ENCODE measurements at regions not wholly inside any gene's neighbourhood (a gene's known extent, or its start where the extent isn't known, plus 50 kb on each side); places are given as distances from the start of the nearest gene placed in this dataset.
"Not testable (repeated sequence)": the region's sequence is repeated elsewhere in the genome, so short reads cannot be mapped to it uniquely, and the experiment has no call there.

DNA sequence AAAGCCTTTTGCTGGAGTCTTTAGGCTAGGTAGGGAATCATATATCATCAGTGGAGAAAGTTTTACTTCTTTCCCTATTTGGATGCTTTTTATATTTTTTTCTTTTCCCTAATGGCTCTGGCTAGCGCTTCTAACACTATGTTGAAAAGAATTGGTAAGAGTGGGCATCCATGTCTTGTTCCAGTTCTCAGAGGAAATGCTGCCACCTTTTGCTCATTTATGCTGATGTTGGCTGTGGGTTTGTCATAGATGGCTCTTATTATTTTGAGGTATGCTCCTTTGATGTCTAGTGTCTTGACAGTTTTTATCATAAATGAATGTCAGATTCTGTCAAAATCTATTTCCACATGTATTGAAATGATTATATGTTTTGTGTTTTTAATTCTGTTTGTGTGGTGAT lies 1544.1 kb downstream of the REEP3 start:
- no peak overlapping the region for H3K4me3 ChIP-seq (ENCODE audit: low read depth in 1 of 5, low read length in 5 of 5)
- H3K27ac ChIP-seq (ENCODE audit: low read depth, low read length): no peak overlapping the region
- H3K36me3 ChIP-seq (ENCODE audit: control insufficient read depth in 5 of 5, insufficient read depth in 5 of 5, low read length in 5 of 5): no peaks in the 10 kb centered on the region
- H3K9ac ChIP-seq (ENCODE audit: low read length in 5 of 5): no peak overlapping the region
- H3K27me3 ChIP-seq (ENCODE audit: control insufficient read depth in 5 of 5, insufficient read depth in 4 of 5, low read length in 5 of 5): no peaks in the 10 kb centered on the region
- H3K4me1 ChIP-seq (ENCODE audit: control insufficient read depth in 5 of 5, insufficient read depth in 5 of 5, low read length in 5 of 5): no peaks in the 10 kb centered on the region
- H3K9me3 ChIP-seq (ENCODE audit: control insufficient read depth in 5 of 5, low read length in 5 of 5): no peaks in the 10 kb centered on the region

- Histone ChIP-seq H3K36me3 (ENCODE audit: control insufficient read depth in 5 of 5, insufficient read depth in 5 of 5, low read length in 5 of 5) (no peaks in the 10 kb centered on the region), H3K27me3 (ENCODE audit: control insufficient read depth in 5 of 5, insufficient read depth in 4 of 5, low read length in 5 of 5) (no peaks in the 10 kb centered on the region), H3K9me3 (ENCODE audit: control insufficient read depth in 5 of 5, low read length in 5 of 5) (peaks cover 0 to 21% (median 12%) of the 10 kb centered on the region in 5 donors), H3K4me1 (ENCODE audit: control insufficient read depth in 5 of 5, insufficient read depth in 5 of 5, low read length in 5 of 5) (no peaks in the 10 kb centered on the region), H3K4me3 (ENCODE audit: low read depth in 1 of 5, low read length in 5 of 5) (no peak overlapping the region), H3K27ac (ENCODE audit: low read depth, low read length) (no peak overlapping the region), H3K9ac (ENCODE audit: low read length in 5 of 5) (no peak overlapping the region)
These were observed 1562.0 kb downstream of the REEP3 start for GRCh38 chr10:65083222-65083621.

- H3K9ac ChIP-seq (ENCODE audit: low read length in 5 of 5): no peak overlapping the region
- H3K9me3 ChIP-seq (ENCODE audit: control insufficient read depth in 5 of 5, low read length in 5 of 5): no peaks in the 10 kb centered on the region
- H3K27me3 ChIP-seq (ENCODE audit: control insufficient read depth in 5 of 5, insufficient read depth in 4 of 5, low read length in 5 of 5): no peaks in the 10 kb centered on the region
- no peaks in the 10 kb centered on the region for H3K36me3 ChIP-seq (ENCODE audit: control insufficient read depth in 5 of 5, insufficient read depth in 5 of 5, low read length in 5 of 5)
- H3K27ac ChIP-seq (ENCODE audit: low read depth, low read length): no peak overlapping the region
- no peak overlapping the region for H3K4me3 ChIP-seq (ENCODE audit: low read depth in 1 of 5, low read length in 5 of 5)
- no peaks in the 10 kb centered on the region for H3K4me1 ChIP-seq (ENCODE audit: control insufficient read depth in 5 of 5, insufficient read depth in 5 of 5, low read length in 5 of 5)
These were observed 1569.8 kb downstream of the REEP3 start for GRCh38 chr10:65090991-65091390.

DNA sequence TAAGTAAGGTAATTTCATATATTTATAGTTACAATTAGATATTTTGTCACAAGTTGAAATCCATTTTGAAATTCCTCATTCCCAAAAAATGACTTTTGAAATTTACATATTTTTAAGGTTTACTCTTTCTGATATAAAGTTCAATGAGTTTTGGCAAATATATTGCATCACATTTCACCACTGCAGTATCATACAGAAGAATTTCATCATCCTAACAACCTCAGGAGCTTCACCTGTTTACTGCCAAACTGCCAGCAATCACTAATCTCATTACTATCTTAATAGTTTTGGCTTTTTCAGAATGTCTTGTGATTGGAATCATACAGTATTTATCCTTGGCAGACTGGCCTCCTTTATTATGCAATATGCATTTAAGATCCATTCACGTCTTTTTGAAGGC lies 1578.9 kb downstream of the REEP3 start:
- no peaks in the 10 kb centered on the region for H3K4me1 ChIP-seq (ENCODE audit: control insufficient read depth in 5 of 5, insufficient read depth in 5 of 5, low read length in 5 of 5)
- no peak overlapping the region for H3K4me3 ChIP-seq (ENCODE audit: low read depth in 1 of 5, low read length in 5 of 5)
- H3K27ac ChIP-seq (ENCODE audit: low read depth, low read length): no peak overlapping the region
- peaks cover 0 to 9% (median 0%) of the 10 kb centered on the region in 5 donors for H3K9me3 ChIP-seq (ENCODE audit: control insufficient read depth in 5 of 5, low read length in 5 of 5)
- no peak overlapping the region for H3K9ac ChIP-seq (ENCODE audit: low read length in 5 of 5)
- H3K27me3 ChIP-seq (ENCODE audit: control insufficient read depth in 5 of 5, insufficient read depth in 4 of 5, low read length in 5 of 5): no peaks in the 10 kb centered on the region
- H3K36me3 ChIP-seq (ENCODE audit: control insufficient read depth in 5 of 5, insufficient read depth in 5 of 5, low read length in 5 of 5): no peaks in the 10 kb centered on the region

GRCh38 chr10:65100881-65101280 lies 1579.7 kb downstream of the REEP3 start:
- H3K27ac ChIP-seq (ENCODE audit: low read depth, low read length); H3K4me1 ChIP-seq (ENCODE audit: control insufficient read depth in 5 of 5, insufficient read depth in 5 of 5, low read length in 5 of 5); H3K36me3 ChIP-seq (ENCODE audit: control insufficient read depth in 5 of 5, insufficient read depth in 5 of 5, low read length in 5 of 5); H3K9ac ChIP-seq (ENCODE audit: low read length in 5 of 5); H3K27me3 ChIP-seq (ENCODE audit: control insufficient read depth in 5 of 5, insufficient read depth in 4 of 5, low read length in 5 of 5); H3K4me3 ChIP-seq (ENCODE audit: low read depth in 1 of 5, low read length in 5 of 5): not testable (repeated sequence)
- H3K9me3 ChIP-seq (ENCODE audit: control insufficient read depth in 5 of 5, low read length in 5 of 5): peaks cover 0 to 13% (median 2%) of the 10 kb centered on the region in 5 donors

DNA sequence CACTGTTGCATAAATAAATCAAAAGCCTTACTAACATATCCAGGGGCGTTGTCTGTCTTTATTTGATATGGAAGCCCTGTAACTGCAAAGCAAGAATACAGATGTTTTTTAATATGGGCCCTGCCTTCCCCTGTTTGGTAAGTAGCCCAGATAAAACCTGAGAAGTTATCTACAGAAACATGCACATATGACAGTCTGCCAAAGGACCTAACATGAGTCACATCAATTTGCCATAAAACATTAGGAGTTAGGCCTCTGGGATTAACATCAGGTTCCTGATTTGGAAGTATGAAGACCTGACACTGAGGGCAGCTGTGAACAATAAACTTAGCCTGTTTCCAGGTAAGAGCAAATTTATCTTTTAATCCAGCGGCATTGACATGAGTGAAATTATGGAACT lies 1588.8 kb downstream of the REEP3 start:
- Histone ChIP-seq H3K4me1 (ENCODE audit: control insufficient read depth in 5 of 5, insufficient read depth in 5 of 5, low read length in 5 of 5) (no peaks in the 10 kb centered on the region), H3K27me3 (ENCODE audit: control insufficient read depth in 5 of 5, insufficient read depth in 4 of 5, low read length in 5 of 5) (no peaks in the 10 kb centered on the region), H3K9ac (ENCODE audit: low read length in 5 of 5) (no peak overlapping the region), H3K36me3 (ENCODE audit: control insufficient read depth in 5 of 5, insufficient read depth in 5 of 5, low read length in 5 of 5) (no peaks in the 10 kb centered on the region), H3K27ac (ENCODE audit: low read depth, low read length) (no peak overlapping the region), H3K9me3 (ENCODE audit: control insufficient read depth in 5 of 5, low read length in 5 of 5) (peaks cover 0 to 15% (median 9%) of the 10 kb centered on the region in 5 donors), H3K4me3 (ENCODE audit: low read depth in 1 of 5, low read length in 5 of 5) (no peak overlapping the region)

DNA sequence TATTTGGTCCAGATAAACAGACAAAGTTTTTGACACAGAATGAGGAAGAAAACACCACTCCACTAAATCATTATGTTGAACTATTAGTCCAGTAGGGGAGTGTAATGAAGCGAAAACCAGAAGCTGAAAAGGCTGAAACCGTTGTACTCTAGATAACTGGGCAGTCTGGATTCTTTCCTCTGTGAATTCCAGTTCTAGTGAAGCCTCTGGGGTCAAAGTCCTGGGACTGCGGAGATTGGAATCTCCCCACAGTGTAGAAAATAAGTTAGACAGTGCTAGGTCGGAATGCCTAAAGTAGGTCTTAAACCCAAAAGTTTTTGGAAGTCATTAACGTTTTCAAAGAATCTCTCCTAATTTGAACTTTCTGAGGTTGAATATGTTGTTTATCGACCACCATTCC lies 1589.9 kb downstream of the REEP3 start:
- not testable (repeated sequence) for H3K27ac ChIP-seq (ENCODE audit: low read depth, low read length); H3K4me1 ChIP-seq (ENCODE audit: control insufficient read depth in 5 of 5, insufficient read depth in 5 of 5, low read length in 5 of 5); H3K4me3 ChIP-seq (ENCODE audit: low read depth in 1 of 5, low read length in 5 of 5); H3K9ac ChIP-seq (ENCODE audit: low read length in 5 of 5); H3K27me3 ChIP-seq (ENCODE audit: control insufficient read depth in 5 of 5, insufficient read depth in 4 of 5, low read length in 5 of 5); H3K36me3 ChIP-seq (ENCODE audit: control insufficient read depth in 5 of 5, insufficient read depth in 5 of 5, low read length in 5 of 5)
- peaks cover 0 to 11% (median 5%) of the 10 kb centered on the region in 5 donors for H3K9me3 ChIP-seq (ENCODE audit: control insufficient read depth in 5 of 5, low read length in 5 of 5)

- Histone ChIP-seq H3K4me1 (ENCODE audit: control insufficient read depth in 5 of 5, insufficient read depth in 5 of 5, low read length in 5 of 5) (no peaks in the 10 kb centered on the region), H3K36me3 (ENCODE audit: control insufficient read depth in 5 of 5, insufficient read depth in 5 of 5, low read length in 5 of 5) (no peaks in the 10 kb centered on the region), H3K9ac (ENCODE audit: low read length in 5 of 5) (no peak overlapping the region), H3K9me3 (ENCODE audit: control insufficient read depth in 5 of 5, low read length in 5 of 5) (peaks cover 0 to 4% (median 0%) of the 10 kb centered on the region in 5 donors), H3K27me3 (ENCODE audit: control insufficient read depth in 5 of 5, insufficient read depth in 4 of 5, low read length in 5 of 5) (no peaks in the 10 kb centered on the region), H3K27ac (ENCODE audit: low read depth, low read length) (no peak overlapping the region), H3K4me3 (ENCODE audit: low read depth in 1 of 5, low read length in 5 of 5) (no peak overlapping the region)
These were observed 1591.4 kb downstream of the REEP3 start for GRCh38 chr10:65112573-65112972.

GRCh38 chr10:65123120-65123519 lies 1601.9 kb downstream of the REEP3 start:
- no peak overlapping the region for H3K4me3 ChIP-seq (ENCODE audit: low read depth in 1 of 5, low read length in 5 of 5)
- H3K36me3 ChIP-seq (ENCODE audit: control insufficient read depth in 5 of 5, insufficient read depth in 5 of 5, low read length in 5 of 5): no peaks in the 10 kb centered on the region
- H3K27me3 ChIP-seq (ENCODE audit: control insufficient read depth in 5 of 5, insufficient read depth in 4 of 5, low read length in 5 of 5): no peaks in the 10 kb centered on the region
- no peaks in the 10 kb centered on the region for H3K4me1 ChIP-seq (ENCODE audit: control insufficient read depth in 5 of 5, insufficient read depth in 5 of 5, low read length in 5 of 5)
- H3K9ac ChIP-seq (ENCODE audit: low read length in 5 of 5): no peak overlapping the region
- H3K27ac ChIP-seq (ENCODE audit: low read depth, low read length): no peak overlapping the region
- no peaks in the 10 kb centered on the region for H3K9me3 ChIP-seq (ENCODE audit: control insufficient read depth in 5 of 5, low read length in 5 of 5)

- Histone ChIP-seq H3K9me3 (ENCODE audit: control insufficient read depth in 5 of 5, low read length in 5 of 5) (no peaks in the 10 kb centered on the region), H3K27me3 (ENCODE audit: control insufficient read depth in 5 of 5, insufficient read depth in 4 of 5, low read length in 5 of 5) (no peaks in the 10 kb centered on the region), H3K4me3 (ENCODE audit: low read depth in 1 of 5, low read length in 5 of 5) (no peak overlapping the region), H3K27ac (ENCODE audit: low read depth, low read length) (no peak overlapping the region), H3K36me3 (ENCODE audit: control insufficient read depth in 5 of 5, insufficient read depth in 5 of 5, low read length in 5 of 5) (no peaks in the 10 kb centered on the region), H3K9ac (ENCODE audit: low read length in 5 of 5) (no peak overlapping the region), H3K4me1 (ENCODE audit: control insufficient read depth in 5 of 5, insufficient read depth in 5 of 5, low read length in 5 of 5) (no peaks in the 10 kb centered on the region)
These were observed 1604.0 kb downstream of the REEP3 start for GRCh38 chr10:65125212-65125611.

GRCh38 chr10:65126288-65126687 lies 1605.1 kb downstream of the REEP3 start:
- H3K9ac ChIP-seq (ENCODE audit: low read length in 5 of 5): no peak overlapping the region
- no peak overlapping the region for H3K27ac ChIP-seq (ENCODE audit: low read depth, low read length)
- no peaks in the 10 kb centered on the region for H3K27me3 ChIP-seq (ENCODE audit: control insufficient read depth in 5 of 5, insufficient read depth in 4 of 5, low read length in 5 of 5)
- H3K4me3 ChIP-seq (ENCODE audit: low read depth in 1 of 5, low read length in 5 of 5): no peak overlapping the region
- no peaks in the 10 kb centered on the region for H3K9me3 ChIP-seq (ENCODE audit: control insufficient read depth in 5 of 5, low read length in 5 of 5)
- H3K36me3 ChIP-seq (ENCODE audit: control insufficient read depth in 5 of 5, insufficient read depth in 5 of 5, low read length in 5 of 5): no peaks in the 10 kb centered on the region
- no peaks in the 10 kb centered on the region for H3K4me1 ChIP-seq (ENCODE audit: control insufficient read depth in 5 of 5, insufficient read depth in 5 of 5, low read length in 5 of 5)
